ENCODE measurements at regions not wholly inside any gene's neighbourhood (a gene's known extent, or its start where the extent isn't known, plus 50 kb on each side); places are given as distances from the start of the nearest gene placed in this dataset.

- TF ChIP-seq ZNF121 (CRISPR knock-in tag; IDR thresholded peaks at IDR 0.05) (no peak), ZBTB43 (CRISPR knock-in tag; IDR thresholded peaks at IDR 0.05) (no peak), CTCF (IDR thresholded peaks at IDR 0.05) (no peak), CREB1 (CRISPR knock-in tag; IDR thresholded peaks at IDR 0.05) (no peak), PREB (CRISPR knock-in tag; IDR thresholded peaks at IDR 0.05; ENCODE audit: borderline replicate concordance) (no peak), ZNF138 (CRISPR knock-in tag; conservative IDR thresholded peaks at IDR 0.05) (no peak), ATF2 (CRISPR knock-in tag; IDR thresholded peaks at IDR 0.05; ENCODE audit: borderline replicate concordance, low read depth) (no peak), RELA (CRISPR knock-in tag; IDR thresholded peaks at IDR 0.05; ENCODE audit: borderline replicate concordance) (no peak), IRF1 (CRISPR knock-in tag; IDR thresholded peaks at IDR 0.05) (no peak), JUN (CRISPR knock-in tag; IDR thresholded peaks at IDR 0.05) (no peak), USF2 (CRISPR knock-in tag; IDR thresholded peaks at IDR 0.05) (no peak), AFF4 (CRISPR knock-in tag; IDR thresholded peaks at IDR 0.05; ENCODE audit: borderline replicate concordance) (no peak)
Measured at GRCh38 chr5:167150661-167151060, 1140.8 kb upstream of the WWC1 start.
